Renal cortical epithelial cell (primary cell): ENCODE measurements at regions not wholly inside any gene's neighbourhood (a gene's known extent, or its start where the extent isn't known, plus 50 kb on each side); places are given as distances from the start of the nearest gene placed in this dataset.
A peak's percentile ranks its signal among the peaks of the same experiment; 100 is the strongest.

Experiments used
- DNase-seq: peaks from one replicate; pipeline ENCODE4 v3.0.0-alpha.2; 2011; ENCODE audit warnings: low read depth

GRCh38 chr2:217525076-217525475 lies 477.7 kb downstream of the TNS1 start:
- no peak for DNase-seq

- no peak for DNase-seq
Measured at GRCh38 chr2:217523286-217523685, 479.5 kb downstream of the TNS1 start.

GRCh38 chr2:217521820-217522219 lies 481.0 kb downstream of the TNS1 start:
- DNase-seq, result no peak

- DNase-seq, result no peak
Measured at GRCh38 chr2:217520356-217521010, 482.3 kb downstream of the TNS1 start.

- peak; percentile 9 for DNase-seq
Measured at GRCh38 chr2:217517402-217517801, 485.4 kb downstream of the TNS1 start.

GRCh38 chr2:217515615-217516309 lies 487.0 kb downstream of the TNS1 start:
- no peak for DNase-seq

GRCh38 chr2:217513258-217513657 lies 489.5 kb downstream of the TNS1 start:
- DNase-seq, result no peak

GRCh38 chr2:217512728-217513127 lies 490.1 kb downstream of the TNS1 start:
- DNase-seq, result no peak

GRCh38 chr2:217512259-217512658 lies 490.5 kb downstream of the TNS1 start:
- no peak for DNase-seq

GRCh38 chr2:217511850-217512249 lies 490.9 kb downstream of the TNS1 start:
- DNase-seq, result no peak

GRCh38 chr2:217510771-217511291 lies 492.0 kb downstream of the TNS1 start:
- DNase-seq, result peak; percentile 83

GRCh38 chr2:217505303-217505702 lies 497.5 kb downstream of the TNS1 start:
- no peak for DNase-seq

- DNase-seq, result no peak
Measured at GRCh38 chr2:217501887-217502286, 500.9 kb downstream of the TNS1 start.

- no peak for DNase-seq
Measured at GRCh38 chr2:217497843-217498377, 504.9 kb downstream of the TNS1 start.

GRCh38 chr2:217494557-217494956 lies 508.2 kb downstream of the TNS1 start:
- no peak for DNase-seq

- no peak for DNase-seq
Measured at GRCh38 chr2:217491271-217491670, 511.5 kb downstream of the TNS1 start.

- DNase-seq, result peak; percentile 27
Measured at GRCh38 chr2:217489145-217489960, 513.4 kb downstream of the TNS1 start.

- no peak for DNase-seq
Measured at GRCh38 chr2:217484046-217484445, 518.7 kb downstream of the TNS1 start.

- no peak for DNase-seq
Measured at GRCh38 chr2:217482056-217482710, 520.6 kb downstream of the TNS1 start.

GRCh38 chr2:217481577-217481976 lies 521.2 kb downstream of the TNS1 start:
- no peak for DNase-seq

- peak; percentile 11 for DNase-seq
Measured at GRCh38 chr2:217479566-217479965, 523.2 kb downstream of the TNS1 start.
